Amniotic stem cell (primary cell): ENCODE measurements at regions not wholly inside any gene's neighbourhood (a gene's known extent, or its start where the extent isn't known, plus 50 kb on each side); places are given as distances from the start of the nearest gene placed in this dataset.
A peak's percentile ranks its signal among the peaks of the same experiment; 100 is the strongest.

Experiments used
- DNase-seq: peaks from one replicate; lab custom pipeline; 2025; lab: John Stamatoyannopoulos, UW

DNA sequence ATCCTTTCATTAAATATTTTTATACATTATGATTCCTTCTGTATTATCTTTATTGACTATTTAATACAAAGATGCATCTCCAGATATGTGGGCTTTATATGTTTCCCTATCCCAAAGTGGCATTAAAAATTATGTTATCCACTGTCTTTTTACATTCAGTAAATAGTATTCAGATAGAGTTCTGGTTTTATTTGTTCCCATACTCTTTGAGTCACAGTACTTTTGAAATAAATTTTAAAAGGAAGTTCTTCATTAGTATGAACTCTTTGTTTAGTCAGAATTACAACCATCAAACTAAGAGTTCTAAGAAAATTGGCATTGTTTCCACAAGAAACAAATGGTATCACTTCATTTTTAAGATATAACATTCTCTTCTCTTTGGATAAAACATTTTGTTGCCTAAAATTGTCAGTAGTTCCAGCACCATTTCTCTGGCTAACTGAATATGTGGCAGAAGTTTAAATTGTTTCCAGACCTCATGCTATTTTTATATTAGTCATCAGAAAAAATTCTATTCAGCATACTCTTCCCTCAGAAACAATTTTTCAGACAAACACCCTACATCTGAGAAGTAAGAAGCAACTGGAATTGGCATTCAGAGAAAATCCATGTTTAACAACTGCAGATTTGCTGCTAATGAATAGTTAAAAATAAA, 88.5 kb upstream of the COL5A2 start:
- DNase-seq, result peak; percentile 26

DNA sequence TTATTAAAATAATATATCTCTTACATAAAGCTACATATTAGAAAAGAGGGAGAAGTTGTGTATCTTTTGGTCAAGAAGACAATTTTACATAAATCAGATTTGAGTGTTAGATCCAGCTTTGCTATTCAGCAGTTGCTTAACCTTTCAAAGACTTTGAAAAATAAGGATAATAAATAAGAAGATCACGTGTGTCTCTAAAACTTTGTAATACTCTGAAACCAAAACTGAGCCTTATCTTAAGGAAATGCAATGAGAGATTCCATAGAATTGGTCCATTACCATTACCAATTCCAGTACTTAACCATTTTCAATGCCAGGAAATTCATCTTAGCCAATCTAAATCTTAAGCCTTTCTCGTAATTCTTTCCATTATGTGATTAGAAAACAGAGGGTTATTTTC, 89.2 kb upstream of the COL5A2 start:
- no peak for DNase-seq

DNA sequence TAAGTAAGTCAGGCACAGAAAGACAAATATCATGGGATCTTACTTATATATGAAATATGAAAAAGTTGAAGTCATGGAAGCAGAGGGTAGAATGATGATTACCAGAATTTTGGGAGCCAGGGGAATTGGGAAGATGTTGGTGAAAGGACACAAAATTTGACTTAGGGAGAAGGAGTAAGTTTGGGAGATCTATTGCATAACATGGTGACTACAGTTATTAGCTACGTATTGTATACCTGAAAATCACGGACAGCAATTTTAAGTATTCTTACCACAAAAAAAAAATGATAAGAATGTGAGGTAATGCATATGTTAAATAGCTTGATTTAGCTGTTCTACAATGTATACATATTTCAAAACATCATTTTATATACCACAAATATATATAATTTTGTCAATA, 94.2 kb upstream of the COL5A2 start:
- DNase-seq, result no peak

DNA sequence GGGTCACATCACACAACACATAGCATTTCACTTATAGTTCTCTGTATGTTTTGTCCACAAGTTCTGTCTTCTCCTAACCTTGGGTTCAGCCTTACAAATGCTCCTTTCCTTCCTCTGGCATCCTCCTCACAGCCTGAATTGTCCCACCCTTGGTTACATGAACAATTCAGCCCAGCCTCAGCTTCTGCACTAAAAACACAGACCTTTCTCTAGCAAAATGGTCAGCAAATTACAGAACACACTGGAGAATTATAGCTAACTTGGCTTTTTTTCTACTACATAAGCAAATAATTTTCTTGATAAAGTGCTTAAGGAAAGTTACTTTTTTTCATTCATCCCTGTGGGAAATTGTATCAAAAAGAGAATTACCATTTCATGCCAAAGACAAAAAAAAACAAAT, 94.8 kb upstream of the COL5A2 start:
- no peak for DNase-seq

DNA sequence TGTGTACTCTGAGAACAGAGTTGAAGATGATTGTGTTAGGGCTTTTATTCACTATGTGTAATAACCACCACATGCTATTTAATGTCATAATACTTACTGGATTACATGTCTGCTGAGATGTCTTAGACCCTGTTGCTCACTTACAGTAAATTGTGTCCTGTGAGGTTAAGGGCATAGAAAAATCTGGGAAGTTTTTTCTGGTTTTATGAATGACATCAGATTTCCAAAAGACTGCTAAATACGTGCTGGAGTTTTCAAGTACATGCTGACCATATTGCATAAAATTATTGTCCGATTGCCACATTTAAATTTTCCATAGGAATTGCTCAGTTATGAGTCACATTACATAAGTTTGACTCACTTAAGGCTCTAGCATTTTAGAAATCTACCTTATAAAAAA, 96.7 kb upstream of the COL5A2 start:
- peak; percentile 56 for DNase-seq

DNA sequence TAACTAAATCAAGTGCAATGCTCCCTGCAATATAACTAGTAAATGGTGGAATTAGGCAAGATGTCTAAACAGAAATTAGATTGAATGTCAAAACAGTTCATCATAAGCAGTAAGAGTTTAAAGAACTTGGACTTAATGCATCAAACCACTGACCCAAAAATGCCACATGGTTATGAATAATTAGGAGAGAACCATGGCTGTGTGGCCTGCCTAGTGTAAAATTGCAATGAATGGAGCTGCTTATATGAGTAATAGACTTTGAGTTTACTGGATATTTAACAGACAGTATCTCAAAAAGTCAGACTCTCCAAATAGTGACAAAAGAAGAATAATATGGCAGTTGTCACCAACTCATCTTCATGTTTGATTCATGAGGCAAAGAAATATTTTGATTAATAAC, 101.6 kb upstream of the COL5A2 start:
- no peak for DNase-seq

DNA sequence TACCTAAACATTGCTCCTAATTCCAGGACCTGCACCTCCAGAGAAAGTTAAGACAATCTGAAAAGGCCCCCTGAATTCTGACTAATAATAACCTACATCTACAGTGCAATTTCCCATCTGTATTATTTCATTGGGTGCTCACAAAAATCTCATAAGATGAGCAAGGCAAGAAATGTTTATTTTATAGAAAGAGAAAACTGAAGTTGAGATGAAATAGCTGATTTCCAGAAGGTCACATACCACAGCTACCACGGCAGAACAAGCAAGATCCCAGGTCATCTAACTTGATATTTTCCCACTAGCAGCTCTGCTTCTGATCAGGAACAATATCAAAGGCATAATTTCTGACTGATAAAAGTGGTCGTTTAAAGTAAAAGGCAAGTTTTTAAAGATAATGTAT, 105.8 kb upstream of the COL5A2 start:
- no peak for DNase-seq

DNA sequence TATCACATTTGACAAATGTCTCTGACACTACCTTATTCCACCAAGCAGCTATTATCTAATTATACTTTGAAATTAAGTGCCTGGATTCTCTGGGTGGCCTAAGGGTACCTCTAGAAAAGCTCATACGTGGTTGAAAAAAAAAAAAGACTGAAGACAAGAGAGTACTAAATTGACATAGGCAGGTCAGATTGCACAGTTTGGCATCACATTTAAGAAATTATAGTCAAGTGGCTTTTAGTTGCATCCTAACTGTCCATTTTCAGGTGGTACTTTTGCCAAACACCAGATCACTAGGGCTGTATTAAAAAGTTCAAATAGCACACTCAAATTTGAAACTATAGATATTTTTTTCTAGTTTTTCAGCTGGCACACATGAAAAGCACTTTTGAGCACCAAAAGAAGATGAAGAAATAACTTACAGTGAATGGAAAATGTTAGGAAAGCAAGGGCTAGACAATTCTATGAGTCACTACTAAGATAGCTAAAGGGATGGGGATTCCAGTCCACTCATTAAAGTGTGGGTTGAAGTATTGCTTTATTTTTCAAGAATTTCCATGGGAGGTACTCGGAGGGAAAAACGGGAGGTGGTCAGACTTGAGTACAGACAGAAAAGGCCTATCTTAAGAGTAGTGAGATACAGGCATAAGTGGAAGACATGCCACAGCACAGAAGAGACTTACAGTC, 106.5 kb upstream of the COL5A2 start:
- DNase-seq, result peak; percentile 84

DNA sequence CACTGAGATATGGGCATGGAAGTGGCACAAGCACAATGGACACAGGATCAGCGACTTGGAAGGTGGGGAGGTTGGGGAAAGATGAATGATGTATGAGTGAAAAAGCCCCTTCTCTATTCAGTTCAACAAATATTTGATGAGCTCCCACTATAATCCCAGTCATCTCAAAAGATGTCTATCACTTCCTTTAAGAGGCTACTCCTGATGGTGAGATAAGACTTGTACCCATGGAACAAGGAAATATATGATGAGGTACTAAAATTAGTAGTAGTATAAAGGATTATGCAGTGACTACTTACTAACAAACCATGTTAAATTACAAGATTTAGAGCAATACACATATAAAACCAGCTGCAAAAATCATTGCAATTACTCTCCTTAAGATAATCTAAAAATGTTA, 107.8 kb upstream of the COL5A2 start:
- no peak for DNase-seq

DNA sequence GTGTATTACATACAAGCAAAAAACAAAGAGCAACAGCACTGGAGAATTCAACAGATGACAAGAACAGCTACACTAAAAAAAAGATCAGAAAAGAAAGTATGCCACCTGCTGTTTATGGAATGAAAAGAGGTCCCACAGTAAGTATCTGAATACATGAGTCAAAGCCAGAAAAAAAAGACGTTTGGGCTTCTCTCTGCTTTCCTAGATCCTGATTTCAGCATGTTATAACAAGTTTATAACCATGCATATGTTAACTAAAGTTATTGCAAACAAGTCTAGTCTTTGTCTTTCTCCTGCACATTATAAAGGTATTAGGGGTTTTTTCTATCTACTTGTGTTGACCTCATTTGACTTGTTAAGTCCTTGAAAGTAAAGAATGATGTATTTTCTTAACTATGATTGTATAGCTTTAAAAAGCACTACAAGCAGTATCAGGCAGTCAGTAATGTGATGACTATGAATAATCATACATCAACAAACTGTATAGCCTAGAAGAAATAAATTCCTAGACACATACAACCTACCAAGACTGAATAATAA, 108.5 kb upstream of the COL5A2 start:
- peak; percentile 51 for DNase-seq

DNA sequence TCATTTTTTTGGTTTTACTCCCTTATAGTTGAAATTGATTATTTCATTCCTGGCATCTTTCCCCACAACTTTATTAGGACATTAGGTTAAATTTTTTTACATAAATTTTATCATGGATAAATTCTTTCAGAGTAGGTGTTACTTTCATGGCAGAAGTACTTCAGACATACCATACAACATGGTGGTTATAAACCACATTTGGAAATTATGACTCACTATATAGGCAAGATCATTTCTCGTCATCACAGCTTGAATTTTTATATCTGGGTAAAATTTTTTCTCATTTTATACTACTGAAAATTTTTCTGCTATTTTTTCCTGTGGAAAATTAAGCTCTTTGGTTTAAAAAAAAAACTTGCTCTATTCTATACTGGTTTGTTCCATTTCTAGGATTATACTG, 111.9 kb upstream of the COL5A2 start:
- no peak for DNase-seq

DNA sequence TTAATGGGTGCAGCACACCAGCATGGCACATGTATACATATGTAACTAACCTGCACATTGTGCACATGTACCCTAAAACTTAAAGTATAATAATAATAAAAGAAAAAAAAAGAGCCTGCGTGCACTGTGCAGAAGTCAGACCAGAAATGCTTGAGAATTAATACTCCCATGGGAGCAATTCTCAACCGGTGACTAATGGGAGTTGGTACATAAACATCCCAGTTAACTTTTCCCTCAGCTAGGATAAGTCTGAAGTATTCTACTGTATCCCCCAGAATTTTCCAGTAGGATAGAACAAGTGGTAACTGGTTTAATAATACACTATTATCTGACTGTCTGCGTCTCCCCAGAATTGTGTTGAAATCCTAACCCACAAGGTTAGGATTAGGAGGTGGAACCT, 113.6 kb upstream of the COL5A2 start:
- no peak for DNase-seq

DNA sequence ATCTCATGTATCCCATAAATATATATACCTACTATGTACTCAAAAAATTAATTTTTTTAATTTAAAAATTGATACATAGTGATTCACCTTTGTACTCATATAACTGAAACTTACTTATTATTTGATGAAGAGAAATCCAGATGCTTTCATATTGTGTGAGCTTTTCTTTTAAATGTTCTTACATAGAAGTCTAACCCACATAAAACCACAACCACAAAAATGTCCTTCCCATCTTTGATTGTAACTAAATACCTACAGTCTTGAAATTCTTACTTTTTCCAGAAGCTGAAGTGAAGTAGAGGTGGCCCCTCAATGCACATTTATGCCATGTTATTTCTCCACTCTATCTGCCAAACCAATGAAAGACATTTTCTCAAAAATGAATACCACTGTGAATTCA, 117.9 kb upstream of the COL5A2 start:
- DNase-seq, result no peak

DNA sequence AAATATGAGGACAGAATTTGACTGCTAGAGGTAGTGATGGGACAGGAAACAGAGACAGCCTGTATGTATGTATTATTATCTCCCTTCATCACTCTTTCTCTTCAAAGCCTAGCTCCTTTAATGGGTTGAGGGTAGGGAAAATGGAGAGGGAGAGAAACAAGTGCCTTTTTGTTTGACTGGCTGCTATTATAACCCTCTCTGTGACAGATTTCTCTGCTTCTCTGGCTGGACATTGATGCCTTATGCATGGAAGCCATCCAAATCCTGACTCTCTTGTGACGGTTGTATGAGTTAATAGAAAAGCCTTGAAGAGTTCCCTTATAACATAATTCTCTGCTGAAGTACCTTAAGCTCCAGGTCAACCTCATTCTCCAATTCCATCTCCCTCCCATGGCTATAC, 118.5 kb upstream of the COL5A2 start:
- DNase-seq, result no peak

DNA sequence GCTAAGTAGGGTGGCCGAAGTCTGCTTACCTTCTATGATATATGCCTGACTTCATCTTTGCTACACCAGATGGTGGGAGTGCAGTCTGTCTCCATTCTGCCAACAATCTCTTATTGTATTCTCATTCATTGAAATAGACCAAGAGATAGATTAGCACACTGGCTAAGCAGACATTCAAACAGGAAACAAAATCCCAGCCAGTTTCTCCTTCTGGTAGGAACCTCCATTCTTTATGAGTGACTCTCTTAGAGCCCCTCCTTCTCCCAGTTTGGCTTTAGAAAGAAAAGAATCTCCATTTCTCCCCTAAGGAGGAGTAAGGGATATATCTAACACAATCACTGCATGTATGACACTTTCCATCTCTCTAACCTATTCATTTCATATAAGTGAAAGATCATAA, 118.9 kb upstream of the COL5A2 start:
- DNase-seq, result no peak

DNA sequence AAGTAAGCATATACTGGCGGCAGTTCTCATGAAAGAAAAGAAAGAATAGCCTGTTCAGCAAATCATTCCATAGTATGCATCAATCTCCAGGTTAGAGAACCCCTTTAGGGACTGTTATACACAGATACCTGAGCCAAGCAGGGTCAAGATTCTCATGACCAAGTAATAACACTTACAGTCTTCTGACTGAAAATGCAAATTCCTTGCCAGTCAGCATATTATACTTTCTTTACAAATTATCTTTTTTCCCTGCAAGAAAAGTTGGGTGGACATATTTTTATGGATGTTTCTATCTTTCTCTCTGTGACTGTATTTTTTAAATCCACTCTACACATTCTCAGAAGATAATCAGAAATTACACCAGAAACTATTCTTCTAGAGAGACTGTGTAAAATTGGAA, 120.4 kb upstream of the COL5A2 start:
- DNase-seq, result no peak

DNA sequence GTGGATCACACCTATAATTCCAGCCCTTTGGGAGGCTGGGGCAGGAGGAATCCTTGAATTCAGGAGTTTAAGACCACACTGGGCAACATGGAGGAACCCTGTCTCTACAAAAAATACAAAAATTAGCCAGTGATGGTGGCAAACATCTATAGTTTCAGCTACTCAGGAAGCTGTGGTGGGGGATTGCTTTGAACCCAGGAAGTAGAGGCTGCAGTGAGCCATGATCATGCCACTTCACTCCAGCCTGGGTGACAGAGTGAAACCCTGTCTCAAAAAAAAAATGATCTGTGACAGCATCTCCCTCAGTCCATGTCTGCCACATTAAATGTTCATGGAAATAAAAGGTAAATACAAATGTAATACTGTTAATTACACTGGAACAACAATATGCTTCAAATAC, 121.4 kb upstream of the COL5A2 start:
- no peak for DNase-seq

DNA sequence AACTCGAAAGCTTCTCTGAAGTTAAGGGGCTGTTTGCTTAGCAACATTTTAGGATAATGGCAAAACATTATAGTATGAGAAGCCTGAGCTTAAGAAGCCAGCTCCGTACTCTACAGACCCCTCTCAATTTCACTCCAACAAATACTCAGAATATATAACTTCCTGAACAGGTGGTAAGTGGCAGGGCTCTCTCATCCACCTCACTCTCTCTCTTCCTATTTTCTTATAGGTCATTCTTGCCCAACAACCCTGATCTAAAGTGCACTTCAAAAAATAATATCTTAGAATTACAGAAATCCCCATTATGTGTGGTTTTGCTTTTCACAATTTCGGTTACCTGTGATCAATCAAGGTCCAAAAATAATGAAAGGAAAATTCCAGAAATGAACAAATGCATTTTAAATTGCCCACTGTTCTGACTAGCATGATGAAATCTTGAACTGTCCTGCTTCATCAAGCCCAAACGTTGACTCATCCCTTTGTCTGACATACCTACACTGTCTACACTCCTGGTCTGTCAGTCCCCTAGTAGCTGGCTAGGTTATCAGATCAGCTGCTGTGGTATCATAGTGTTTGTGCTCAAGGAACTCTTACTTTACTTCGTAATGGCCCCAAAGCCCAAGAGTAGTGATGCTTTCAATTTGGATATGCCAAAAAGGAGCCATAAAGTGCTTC, 122.8 kb upstream of the COL5A2 start:
- no peak for DNase-seq

DNA sequence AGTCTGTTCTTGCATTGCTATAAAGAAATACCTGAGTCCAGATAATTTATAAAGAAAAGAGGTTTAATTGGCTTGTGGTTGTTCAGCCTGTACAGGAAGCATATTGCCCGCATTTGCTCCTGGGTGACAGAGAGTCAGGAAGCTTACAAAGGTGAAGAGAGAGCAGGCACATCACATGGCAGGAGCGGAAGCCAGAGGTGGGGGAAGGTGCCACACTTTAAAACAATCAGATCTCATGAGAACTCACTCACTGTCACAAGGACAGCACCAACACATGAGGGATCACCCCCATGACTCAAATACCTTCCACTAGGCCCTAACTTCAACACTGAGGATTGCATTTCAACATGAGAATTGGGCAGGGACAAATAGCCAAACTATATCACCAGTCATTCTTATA, 124.8 kb upstream of the COL5A2 start:
- DNase-seq, result no peak

DNA sequence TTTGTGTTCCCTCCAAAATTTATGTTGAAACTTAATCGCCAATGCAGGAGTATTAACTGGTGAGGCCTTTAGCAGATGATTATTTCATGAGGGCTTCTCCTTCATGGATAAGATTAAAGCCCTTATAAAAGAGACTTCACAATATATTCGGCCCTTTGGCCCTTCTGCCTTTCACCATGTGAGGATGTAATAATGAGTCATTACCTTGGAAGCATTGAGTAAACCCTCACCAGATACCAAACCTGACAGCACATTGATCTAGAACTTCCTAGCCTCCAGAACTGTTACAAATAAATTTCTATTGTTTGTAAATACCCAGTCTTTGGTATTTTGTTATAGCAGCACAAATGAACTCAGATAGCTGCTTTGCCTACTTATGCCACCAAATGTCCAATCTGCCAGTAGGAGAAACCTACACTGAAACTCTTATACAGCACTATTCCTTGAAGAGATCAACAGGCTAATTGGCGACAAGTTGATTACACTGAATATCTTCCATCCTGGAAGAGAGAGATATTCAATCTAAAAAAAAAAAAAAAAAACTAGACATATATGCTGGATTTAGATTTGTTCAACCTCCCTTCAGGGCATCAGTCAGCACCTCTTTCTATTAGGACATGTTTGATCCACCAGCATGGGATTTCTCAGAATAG, 125.9 kb upstream of the COL5A2 start:
- no peak for DNase-seq

DNA sequence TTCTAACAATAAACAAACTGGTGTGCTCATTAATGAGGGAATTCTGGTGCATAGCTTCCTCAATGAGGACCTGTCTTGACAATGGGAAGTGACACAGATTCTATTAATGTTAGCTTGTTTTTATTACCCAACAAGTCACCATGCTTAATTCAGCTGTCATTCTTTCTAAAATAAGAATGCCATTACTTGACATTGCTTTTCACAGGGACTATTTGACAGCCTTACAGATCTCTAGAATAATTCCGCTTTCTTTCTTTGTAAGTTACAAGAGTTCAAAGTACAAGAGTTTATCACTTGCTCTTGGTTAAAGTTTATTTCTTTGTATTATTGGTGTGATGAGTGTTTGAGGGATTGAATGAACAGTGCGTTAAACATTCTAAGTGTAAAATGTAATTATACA, 127.0 kb upstream of the COL5A2 start:
- no peak for DNase-seq

DNA sequence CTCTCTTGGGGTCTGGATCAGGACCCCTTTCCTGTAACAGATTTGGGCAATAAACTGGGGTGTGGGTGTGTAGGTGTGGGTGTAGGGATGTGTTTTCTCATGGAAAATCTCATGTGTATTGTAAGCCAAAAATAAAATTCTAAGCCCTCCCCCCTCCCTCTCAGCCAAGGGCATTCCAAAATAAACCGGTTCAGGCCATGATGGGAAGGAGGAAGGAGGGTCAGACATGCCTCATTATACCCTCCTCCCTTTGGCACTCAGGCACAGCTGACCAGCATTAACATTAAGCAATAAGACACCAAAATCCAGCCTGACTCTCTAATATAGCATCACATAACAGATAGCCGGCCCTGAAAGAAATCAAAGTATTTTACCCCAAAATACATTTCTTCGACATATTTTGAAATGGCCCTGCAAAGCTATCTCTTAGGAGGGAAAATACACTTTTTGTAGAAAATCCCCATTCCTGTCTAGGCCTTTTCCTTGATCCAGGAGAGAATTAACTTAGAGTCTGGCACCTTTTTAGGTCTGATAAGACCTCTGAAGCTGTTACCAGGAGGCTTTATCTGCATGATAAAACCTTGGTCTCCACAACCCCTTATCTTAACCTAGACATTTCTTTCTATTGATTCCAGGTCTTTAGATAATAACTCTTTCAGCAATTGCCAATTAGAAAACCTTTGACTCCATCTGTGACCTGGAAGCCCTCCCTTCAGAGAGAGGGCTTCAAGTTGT, 128.7 kb upstream of the COL5A2 start:
- DNase-seq, result no peak
